ENCODE measurements at regions not wholly inside any gene's neighbourhood (a gene's known extent, or its start where the extent isn't known, plus 50 kb on each side); places are given as distances from the start of the nearest gene placed in this dataset.
A peak's percentile ranks its signal among the peaks of the same experiment; 100 is the strongest.

GRCh38 chr6:95357380-95358020 is 219.8 kb upstream of the MANEA start:
- DNase-seq (ENCODE audit: low read depth, low spot score), result no peak

GRCh38 chr6:95364016-95364604 is 213.2 kb upstream of the MANEA start:
- no peak for DNase-seq (ENCODE audit: low read depth, low spot score)

- no peak for DNase-seq (ENCODE audit: low read depth, low spot score)
These were observed 211.9 kb upstream of the MANEA start for GRCh38 chr6:95365454-95365853.

GRCh38 chr6:95366414-95366813 is 210.9 kb upstream of the MANEA start:
- no peak for DNase-seq (ENCODE audit: low read depth, low spot score)

GRCh38 chr6:95383878-95384277 is 193.5 kb upstream of the MANEA start:
- DNase-seq (ENCODE audit: low read depth, low spot score), result no peak

GRCh38 chr6:95384988-95385387 is 192.3 kb upstream of the MANEA start:
- no peak for DNase-seq (ENCODE audit: low read depth, low spot score)

DNA sequence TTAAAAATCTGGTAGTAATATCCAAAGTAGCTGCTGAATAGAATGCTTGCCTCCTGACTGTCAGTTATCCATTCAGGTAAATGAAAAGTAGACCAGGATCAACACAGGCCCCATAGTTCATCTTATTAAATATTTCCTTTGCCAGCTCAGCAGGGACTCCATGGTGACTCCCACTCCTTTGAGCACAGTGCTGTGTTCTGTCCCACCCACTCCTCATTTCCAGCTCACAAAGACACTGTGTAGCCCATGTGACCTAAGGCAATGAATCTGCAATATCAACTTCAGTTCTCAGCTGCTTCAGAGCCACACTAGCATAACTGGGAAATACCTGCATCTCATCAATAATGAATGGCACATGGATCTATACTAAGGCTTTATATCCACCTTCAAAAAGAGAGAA is 189.5 kb upstream of the MANEA start:
- no peak for DNase-seq (ENCODE audit: low read depth, low spot score)

GRCh38 chr6:95404777-95405176 is 172.6 kb upstream of the MANEA start:
- no peak for DNase-seq (ENCODE audit: low read depth, low spot score)

DNA sequence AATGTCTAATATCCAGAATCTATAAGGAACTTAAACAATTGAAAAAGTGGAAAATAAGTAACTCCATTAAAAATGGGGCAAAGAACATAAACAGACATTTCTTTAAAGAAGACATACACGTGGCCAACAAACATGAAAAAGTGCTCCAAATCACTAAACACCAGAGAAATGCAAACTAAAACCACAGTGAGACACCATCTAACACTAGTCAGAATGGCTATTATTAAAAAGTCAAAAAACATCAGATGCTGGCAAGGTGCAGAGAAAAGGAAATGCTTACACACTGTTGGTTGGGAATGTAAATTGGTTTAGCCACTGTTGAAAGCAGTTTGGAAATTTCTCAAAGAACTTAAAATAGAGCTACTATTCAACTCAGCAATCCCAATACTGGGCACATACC is 169.2 kb upstream of the MANEA start:
- DNase-seq (ENCODE audit: low read depth, low spot score), result no peak

GRCh38 chr6:95410168-95410567 is 167.2 kb upstream of the MANEA start:
- DNase-seq (ENCODE audit: low read depth, low spot score), result no peak

GRCh38 chr6:95413789-95414188 is 163.5 kb upstream of the MANEA start:
- no peak for DNase-seq (ENCODE audit: low read depth, low spot score)

GRCh38 chr6:95417856-95418255 is 159.5 kb upstream of the MANEA start:
- DNase-seq (ENCODE audit: low read depth, low spot score), result no peak

DNA sequence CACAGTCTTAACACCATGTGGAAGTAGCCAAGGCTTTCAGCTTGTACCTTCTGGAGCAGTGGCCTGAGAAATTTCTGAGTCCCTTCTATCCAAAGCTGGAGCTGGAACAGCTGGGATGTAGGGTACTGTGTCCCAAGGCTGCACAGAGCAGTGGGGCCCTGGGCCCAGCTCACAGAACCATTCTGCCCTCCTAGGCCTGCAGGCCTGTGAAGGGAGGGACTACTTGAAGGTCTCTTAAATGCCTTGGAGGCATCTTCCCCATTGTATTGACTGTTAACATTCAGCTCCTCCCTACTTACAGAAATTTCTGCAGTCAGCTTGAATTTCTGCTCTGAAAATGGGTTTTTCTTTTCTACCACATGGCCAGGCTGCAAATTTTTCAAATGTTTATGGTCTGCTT is 156.5 kb upstream of the MANEA start:
- DNase-seq (ENCODE audit: low read depth, low spot score), result no peak

DNA sequence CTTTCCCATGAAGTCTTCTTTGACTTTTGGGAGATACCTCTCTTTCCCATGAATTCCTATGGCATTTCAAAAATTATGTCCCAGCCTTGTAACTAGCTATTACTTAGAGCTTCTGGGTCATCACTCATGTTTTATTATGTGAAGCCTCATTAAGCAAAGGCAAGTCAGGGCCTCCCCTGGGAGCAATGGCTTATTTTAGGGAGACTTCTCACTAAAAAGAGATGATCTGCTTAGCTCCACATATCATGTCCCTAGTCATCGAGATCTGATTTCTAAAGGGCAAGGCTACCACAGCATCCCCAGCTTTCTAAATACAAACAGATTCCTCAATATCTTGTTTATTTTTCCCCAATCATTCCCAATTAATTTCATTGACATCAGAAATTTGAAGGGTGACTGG is 154.0 kb upstream of the MANEA start:
- DNase-seq (ENCODE audit: low read depth, low spot score), result no peak

GRCh38 chr6:95431637-95432228 is 145.6 kb upstream of the MANEA start:
- DNase-seq (ENCODE audit: low read depth, low spot score), result peak; percentile 4

- no peak for DNase-seq (ENCODE audit: low read depth, low spot score)
These were observed 137.6 kb upstream of the MANEA start for GRCh38 chr6:95439741-95440140.

DNA sequence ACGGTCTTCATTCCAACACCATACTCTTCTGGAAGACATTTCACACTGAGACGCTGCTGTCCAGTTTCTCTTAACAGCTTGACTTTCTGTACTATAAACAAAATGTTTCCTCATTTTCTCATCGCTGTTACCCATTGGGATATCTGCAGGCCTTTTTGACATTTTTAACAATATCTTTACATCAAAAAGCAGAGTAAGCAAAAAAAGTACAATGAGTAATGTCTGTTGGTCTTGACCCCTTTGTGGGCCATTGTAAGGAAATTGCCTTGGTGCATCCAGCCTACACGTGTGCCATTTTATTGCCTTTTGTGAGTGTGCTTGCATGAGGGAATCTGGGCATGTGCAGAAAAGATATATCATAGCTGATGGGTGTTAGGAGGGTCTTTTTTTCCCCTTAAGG is 129.1 kb upstream of the MANEA start:
- no peak for DNase-seq (ENCODE audit: low read depth, low spot score)

GRCh38 chr6:95469511-95469910 is 107.8 kb upstream of the MANEA start:
- no peak for DNase-seq (ENCODE audit: low read depth, low spot score)

DNA sequence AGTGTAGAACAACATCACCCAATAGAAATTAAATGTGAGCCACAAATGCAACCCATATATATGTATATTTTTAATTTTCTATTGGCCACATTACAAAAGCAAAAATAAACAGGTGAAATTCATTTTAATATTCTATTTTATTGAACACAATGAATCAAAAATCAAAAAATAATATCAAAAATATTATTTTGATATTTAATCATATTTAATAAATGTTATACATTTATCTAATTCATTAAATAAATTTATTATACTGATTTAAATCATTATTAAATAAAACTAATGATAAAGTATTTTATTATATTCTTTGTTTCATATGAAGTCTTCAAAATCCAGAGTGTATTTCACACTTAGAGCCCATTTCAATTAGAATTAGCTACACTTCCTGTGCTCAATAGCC is 98.4 kb upstream of the MANEA start:
- no peak for DNase-seq (ENCODE audit: low read depth, low spot score)

GRCh38 chr6:95487817-95488216 is 89.5 kb upstream of the MANEA start:
- DNase-seq (ENCODE audit: low read depth, low spot score), result no peak

DNA sequence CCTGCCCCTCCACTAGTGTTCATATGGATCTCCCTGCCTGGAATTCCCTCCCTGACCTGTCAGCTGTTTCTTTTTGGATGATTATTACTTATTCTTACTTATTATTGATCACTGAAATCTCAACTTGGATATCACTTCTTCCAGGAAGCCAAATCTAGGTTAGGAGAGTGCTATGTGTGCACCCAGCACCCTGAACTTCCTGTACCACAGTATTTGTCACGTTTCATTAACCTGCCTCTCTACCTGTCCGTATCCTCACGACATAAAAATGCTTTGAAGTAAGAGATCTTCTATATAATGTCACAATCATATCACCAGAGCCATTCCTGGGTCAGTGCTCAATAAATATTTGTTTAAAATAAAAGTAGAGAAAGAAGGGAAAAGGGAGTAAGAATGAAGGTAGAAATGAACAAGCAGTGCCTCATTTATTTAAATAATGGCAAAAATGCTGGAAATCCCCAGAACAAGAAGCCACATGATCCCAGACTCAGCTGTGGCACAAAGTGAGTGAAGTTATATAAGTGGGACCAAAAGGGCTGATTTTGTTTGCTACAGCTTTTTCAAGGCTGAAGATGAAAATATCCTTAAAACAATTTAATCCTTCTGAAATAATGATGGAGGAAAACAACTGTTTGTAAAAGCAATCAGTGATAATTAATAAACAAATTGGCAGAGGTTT is 88.0 kb upstream of the MANEA start:
- no peak for DNase-seq (ENCODE audit: low read depth, low spot score)

DNA sequence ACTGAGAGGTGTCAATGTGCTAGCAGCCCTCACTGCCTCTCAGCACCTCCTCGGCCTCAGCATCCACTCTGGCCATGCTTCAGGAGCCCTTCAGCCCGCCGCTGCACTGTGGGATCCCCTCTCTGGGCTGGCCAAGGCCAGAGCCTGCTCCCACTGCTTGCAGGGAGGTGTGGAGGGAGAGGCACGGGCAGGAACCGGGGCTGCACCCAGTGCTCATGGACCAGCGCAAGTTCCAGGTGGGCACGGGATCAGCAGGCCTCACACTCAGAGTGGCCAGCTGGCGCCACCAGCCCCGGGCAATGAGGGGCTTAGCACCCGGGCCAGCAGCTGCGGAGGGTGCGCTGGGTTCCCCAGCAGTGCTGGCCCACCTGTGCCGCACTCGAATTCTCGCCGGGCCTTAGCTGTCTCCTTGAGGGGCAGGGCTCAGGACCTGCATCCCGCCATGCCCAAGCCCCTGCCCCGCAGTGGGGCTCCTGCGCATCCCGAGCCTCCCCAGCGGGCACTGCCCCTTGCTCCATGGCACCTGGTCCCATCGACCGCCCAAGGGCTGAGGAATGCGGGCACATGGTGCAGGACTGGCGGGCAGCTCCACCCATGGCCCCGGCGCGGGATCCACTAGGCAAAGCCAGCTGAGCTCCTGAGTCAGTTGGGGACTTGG is 80.4 kb upstream of the MANEA start:
- DNase-seq (ENCODE audit: low read depth, low spot score), result no peak
